Mammary epithelial cell (primary cell): ENCODE measurements at regions not wholly inside any gene's neighbourhood (a gene's known extent, or its start where the extent isn't known, plus 50 kb on each side); places are given as distances from the start of the nearest gene placed in this dataset.

ENCODE experiments used
- EZH2 ChIP-seq: IDR thresholded peaks from 2 replicates; pipeline ENCODE4 v1.6.1; 2012; ENCODE audit warnings: low read length, inconsistent platforms, borderline replicate concordance
- TF ChIP-seq, protein P1 (sequence below), 2 donors: IDR thresholded peaks in 1 of 2; conservative IDR thresholded peaks in 1 of 2; 2 replicates each; pipeline ENCODE4 v1.5.1; 2011 to 2012; ENCODE audit warnings: inconsistent platforms in 2 of 2, low read length in 2 of 2, mild to moderate bottlenecking in 2 of 2, control low read depth in 1 of 2, low read depth in 1 of 2; ENCODE audit not compliant: insufficient read depth in 1 of 2; ENCODE audit errors: extremely low read depth in 1 of 2

GRCh38 chr2:21860907-21861306 is 737.1 kb downstream of the TDRD15 start:
- TF ChIP-seq, protein P1, sequence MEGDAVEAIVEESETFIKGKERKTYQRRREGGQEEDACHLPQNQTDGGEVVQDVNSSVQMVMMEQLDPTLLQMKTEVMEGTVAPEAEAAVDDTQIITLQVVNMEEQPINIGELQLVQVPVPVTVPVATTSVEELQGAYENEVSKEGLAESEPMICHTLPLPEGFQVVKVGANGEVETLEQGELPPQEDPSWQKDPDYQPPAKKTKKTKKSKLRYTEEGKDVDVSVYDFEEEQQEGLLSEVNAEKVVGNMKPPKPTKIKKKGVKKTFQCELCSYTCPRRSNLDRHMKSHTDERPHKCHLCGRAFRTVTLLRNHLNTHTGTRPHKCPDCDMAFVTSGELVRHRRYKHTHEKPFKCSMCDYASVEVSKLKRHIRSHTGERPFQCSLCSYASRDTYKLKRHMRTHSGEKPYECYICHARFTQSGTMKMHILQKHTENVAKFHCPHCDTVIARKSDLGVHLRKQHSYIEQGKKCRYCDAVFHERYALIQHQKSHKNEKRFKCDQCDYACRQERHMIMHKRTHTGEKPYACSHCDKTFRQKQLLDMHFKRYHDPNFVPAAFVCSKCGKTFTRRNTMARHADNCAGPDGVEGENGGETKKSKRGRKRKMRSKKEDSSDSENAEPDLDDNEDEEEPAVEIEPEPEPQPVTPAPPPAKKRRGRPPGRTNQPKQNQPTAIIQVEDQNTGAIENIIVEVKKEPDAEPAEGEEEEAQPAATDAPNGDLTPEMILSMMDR (conservative IDR thresholded peaks at IDR 0.05 in 1 of 2, IDR thresholded peaks at IDR 0.05 in 1 of 2; ENCODE audit: extremely low read depth in 1 of 2, insufficient read depth in 1 of 2, low read depth in 1 of 2, low read length in 2 of 2) = no peak
- TF ChIP-seq EZH2 = no peak
